HL-60 (cell line): ENCODE measurements at regions not wholly inside any gene's neighbourhood (a gene's known extent, or its start where the extent isn't known, plus 50 kb on each side); places are given as distances from the start of the nearest gene placed in this dataset.

Experiments
- DNase-seq, 2 experiments: peaks; one replicate each; pipeline ENCODE4 v3.0.0-alpha.2; 2010 to 2020; ENCODE audit warnings: low read depth in 1 of 2, low spot score in 1 of 2
- H3K27ac ChIP-seq: fragments of 250-450 bp; sonication (Bioruptor Pico); replicated peaks from 2 replicates; pipeline ENCODE4 v1.5.1; 2020; ENCODE audit warnings: mild to moderate bottlenecking, moderate library complexity
- H3K27me3 ChIP-seq: fragments of 250-450 bp; sonication (Bioruptor Pico); 2 replicates; pipeline ENCODE4 v1.5.1; 2021; ENCODE audit warnings: mild to moderate bottlenecking, moderate library complexity; ENCODE audit not compliant: insufficient read depth, poor library complexity, severe bottlenecking
- H3K4me3 ChIP-seq: replicated peaks from 2 replicates; pipeline ENCODE4 v1.5.1; 2011; ENCODE audit warnings: mild to moderate bottlenecking, control low read depth, low read length; ENCODE audit not compliant: insufficient read depth
- CTCF ChIP-seq: IDR thresholded peaks from one replicate; pipeline ENCODE4 v1.5.1; 2011; ENCODE audit warnings: low read length, control low read depth, inconsistent platforms; ENCODE audit not compliant: insufficient read depth
- GABPA ChIP-seq: IDR thresholded peaks from 2 replicates; pipeline ENCODE4 v1.6.1; 2012; ENCODE audit warnings: low read depth
- POLR2AphosphoS5 ChIP-seq: IDR thresholded peaks from 2 replicates; pipeline ENCODE4 v1.6.1; 2012; ENCODE audit warnings: low read depth
- SPI1 ChIP-seq: IDR thresholded peaks from 2 replicates; pipeline ENCODE4 v1.6.1; 2012; ENCODE audit warnings: low read depth, mild to moderate bottlenecking, borderline replicate concordance
- TF ChIP-seq, protein P1 (sequence below): IDR thresholded peaks from 2 replicates; pipeline ENCODE4 v1.6.1; 2012; ENCODE audit warnings: low read depth; ENCODE audit not compliant: insufficient replicate concordance

- DNase-seq, result no peak
- Histone ChIP-seq H3K27ac (no peak overlapping the region), H3K4me3 (no peak overlapping the region), H3K27me3 (no peaks in the 10 kb centered on the region)
- TF ChIP-seq GABPA (no peak), CTCF (no peak), SPI1 (no peak), POLR2AphosphoS5 (no peak)
- TF ChIP-seq, protein P1, sequence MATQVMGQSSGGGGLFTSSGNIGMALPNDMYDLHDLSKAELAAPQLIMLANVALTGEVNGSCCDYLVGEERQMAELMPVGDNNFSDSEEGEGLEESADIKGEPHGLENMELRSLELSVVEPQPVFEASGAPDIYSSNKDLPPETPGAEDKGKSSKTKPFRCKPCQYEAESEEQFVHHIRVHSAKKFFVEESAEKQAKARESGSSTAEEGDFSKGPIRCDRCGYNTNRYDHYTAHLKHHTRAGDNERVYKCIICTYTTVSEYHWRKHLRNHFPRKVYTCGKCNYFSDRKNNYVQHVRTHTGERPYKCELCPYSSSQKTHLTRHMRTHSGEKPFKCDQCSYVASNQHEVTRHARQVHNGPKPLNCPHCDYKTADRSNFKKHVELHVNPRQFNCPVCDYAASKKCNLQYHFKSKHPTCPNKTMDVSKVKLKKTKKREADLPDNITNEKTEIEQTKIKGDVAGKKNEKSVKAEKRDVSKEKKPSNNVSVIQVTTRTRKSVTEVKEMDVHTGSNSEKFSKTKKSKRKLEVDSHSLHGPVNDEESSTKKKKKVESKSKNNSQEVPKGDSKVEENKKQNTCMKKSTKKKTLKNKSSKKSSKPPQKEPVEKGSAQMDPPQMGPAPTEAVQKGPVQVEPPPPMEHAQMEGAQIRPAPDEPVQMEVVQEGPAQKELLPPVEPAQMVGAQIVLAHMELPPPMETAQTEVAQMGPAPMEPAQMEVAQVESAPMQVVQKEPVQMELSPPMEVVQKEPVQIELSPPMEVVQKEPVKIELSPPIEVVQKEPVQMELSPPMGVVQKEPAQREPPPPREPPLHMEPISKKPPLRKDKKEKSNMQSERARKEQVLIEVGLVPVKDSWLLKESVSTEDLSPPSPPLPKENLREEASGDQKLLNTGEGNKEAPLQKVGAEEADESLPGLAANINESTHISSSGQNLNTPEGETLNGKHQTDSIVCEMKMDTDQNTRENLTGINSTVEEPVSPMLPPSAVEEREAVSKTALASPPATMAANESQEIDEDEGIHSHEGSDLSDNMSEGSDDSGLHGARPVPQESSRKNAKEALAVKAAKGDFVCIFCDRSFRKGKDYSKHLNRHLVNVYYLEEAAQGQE, result no peak
Observed at GRCh38 chrX:26672571-26672970, 456.6 kb downstream of the MAGEB5 start.

DNA sequence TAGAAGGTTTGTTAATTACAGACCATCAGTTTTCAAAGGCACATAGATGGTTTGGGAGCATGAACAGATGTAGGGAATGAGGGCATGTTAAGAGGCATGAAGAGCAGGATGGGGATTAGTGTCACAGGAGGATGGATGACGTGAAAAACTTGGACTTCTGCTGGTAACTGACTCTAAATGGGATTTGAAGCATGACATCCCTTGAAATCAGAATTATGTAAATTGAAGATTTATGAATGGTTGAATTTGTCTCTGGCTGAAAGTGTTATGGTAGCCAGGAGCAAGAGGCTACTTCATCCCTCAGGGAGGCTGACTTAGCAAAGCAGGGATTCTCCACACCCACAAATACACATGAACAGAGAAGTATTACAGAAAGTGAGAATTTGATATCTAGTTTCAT, 454.6 kb downstream of the MAGEB5 start:
- no peaks in the 10 kb centered on the region for H3K27me3 ChIP-seq
- DNase-seq, result no peak
- no peak for TF ChIP-seq SPI1
- TF ChIP-seq GABPA, result no peak
- no peak overlapping the region for H3K4me3 ChIP-seq
- no peak overlapping the region for H3K27ac ChIP-seq

GRCh38 chrX:26664919-26665318, 448.9 kb downstream of the MAGEB5 start:
- no peak for TF ChIP-seq CTCF
- no peak for TF ChIP-seq SPI1
- no peak for TF ChIP-seq POLR2AphosphoS5
- TF ChIP-seq, protein P1, result no peak
- TF ChIP-seq GABPA, result no peak

DNA sequence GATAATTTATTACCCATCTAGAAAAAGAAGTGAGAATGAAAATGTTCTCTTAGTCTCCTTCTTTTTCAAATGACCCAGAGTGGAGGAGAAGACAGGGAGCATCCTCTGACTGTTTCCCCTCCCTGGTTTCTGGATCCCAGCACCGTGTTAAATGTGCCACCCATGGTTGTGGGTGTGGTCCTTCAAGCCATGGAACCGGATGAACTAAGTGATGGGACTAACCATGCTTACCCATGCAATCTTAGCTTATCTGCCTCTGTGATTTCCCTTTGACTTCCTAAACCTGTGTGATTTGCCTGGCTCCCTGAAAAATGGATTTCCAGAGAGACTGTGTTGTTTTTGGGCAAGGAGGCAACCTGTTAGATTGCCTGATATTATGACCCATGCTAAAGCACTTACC, 437.1 kb downstream of the MAGEB5 start:
- no peak overlapping the region for H3K4me3 ChIP-seq
- no peak overlapping the region for H3K27ac ChIP-seq
- TF ChIP-seq SPI1 (no peak), CTCF (no peak)
- TF ChIP-seq, protein P1, result no peak
- H3K27me3 ChIP-seq, result no peaks in the 10 kb centered on the region
- DNase-seq, result no peak

More at GRCh38 chrX:26664919-26665318, 448.9 kb downstream of the MAGEB5 start:
- DNase-seq, result no peak
- no peak overlapping the region for H3K27ac ChIP-seq
- no peak overlapping the region for H3K4me3 ChIP-seq
- H3K27me3 ChIP-seq, result no peaks in the 10 kb centered on the region
